PFSK-1 (cell line): ENCODE measurements at regions not wholly inside any gene's neighbourhood (a gene's known extent, or its start where the extent isn't known, plus 50 kb on each side); places are given as distances from the start of the nearest gene placed in this dataset.

Experiments
- FOXP2 ChIP-seq: optimal IDR thresholded peaks from 2 replicates; pipeline ENCODE3; 2011; ENCODE audit warnings: borderline replicate concordance, control low read depth, inconsistent platforms; ENCODE audit not compliant: insufficient read depth; ENCODE audit errors: extremely low read length, extremely low read depth
- POLR2AphosphoS5 ChIP-seq: IDR thresholded peaks from 2 replicates; pipeline ENCODE4 v1.6.1; 2012; ENCODE audit warnings: low read depth, mild to moderate bottlenecking, control low read depth, low read length, moderate library complexity
- REST ChIP-seq, 2 experiments: IDR thresholded peaks; 2 replicates each; pipeline versions ENCODE4 v1.6.1 to v1.8.0; 2011 to 2012; ENCODE audit warnings: low read depth in 2 of 2, low read length in 2 of 2, control low read depth in 1 of 2, inconsistent platforms in 1 of 2, mild to moderate bottlenecking in 1 of 2, moderate library complexity in 1 of 2; ENCODE audit not compliant: insufficient read depth in 1 of 2
- SIN3A ChIP-seq: IDR thresholded peaks from 2 replicates; pipeline ENCODE4 v1.6.1; 2012; ENCODE audit warnings: mild to moderate bottlenecking, low read length, moderate library complexity, borderline replicate concordance; ENCODE audit not compliant: insufficient read depth
- TAF1 ChIP-seq: IDR thresholded peaks from 2 replicates; pipeline ENCODE4 v1.6.1; 2012; ENCODE audit warnings: low read length, control low read depth, borderline replicate concordance; ENCODE audit not compliant: insufficient read depth

GRCh38 chr11:96540875-96541274, 151.1 kb downstream of the JRKL start:
- TF ChIP-seq SIN3A (no peak), FOXP2 (no peak)

GRCh38 chr11:96543177-96543576, 153.4 kb downstream of the JRKL start:
- no peak for TF ChIP-seq POLR2AphosphoS5
- TF ChIP-seq REST (IDR thresholded peaks at IDR 0.05; ENCODE audit: insufficient read depth in 1 of 2, low read depth in 2 of 2, low read length in 2 of 2), result no peak
- no peak for TF ChIP-seq SIN3A
- TF ChIP-seq FOXP2, result no peak
- TF ChIP-seq TAF1, result no peak

- TF ChIP-seq TAF1 (no peak), POLR2AphosphoS5 (no peak), SIN3A (no peak), REST (IDR thresholded peaks at IDR 0.05; ENCODE audit: insufficient read depth in 1 of 2, low read depth in 2 of 2, low read length in 2 of 2) (no peak), FOXP2 (no peak)
Measured at GRCh38 chr11:96551136-96551535, 161.3 kb downstream of the JRKL start.

GRCh38 chr11:96554236-96554820, 164.5 kb downstream of the JRKL start:
- no peak for TF ChIP-seq REST (IDR thresholded peaks at IDR 0.05; ENCODE audit: insufficient read depth in 1 of 2, low read depth in 2 of 2, low read length in 2 of 2)
- no peak for TF ChIP-seq POLR2AphosphoS5
- TF ChIP-seq TAF1, result no peak

GRCh38 chr11:96567176-96567575, 177.4 kb downstream of the JRKL start:
- no peak for TF ChIP-seq REST (IDR thresholded peaks at IDR 0.05; ENCODE audit: insufficient read depth in 1 of 2, low read depth in 2 of 2, low read length in 2 of 2)
- TF ChIP-seq POLR2AphosphoS5, result no peak
- TF ChIP-seq SIN3A, result no peak
- TF ChIP-seq FOXP2, result no peak
- no peak for TF ChIP-seq TAF1
